H9 (cell line): ENCODE measurements at regions not wholly inside any gene's neighbourhood (a gene's known extent, or its start where the extent isn't known, plus 50 kb on each side); places are given as distances from the start of the nearest gene placed in this dataset.

Source experiments
- DNase-seq: peaks from one replicate; pipeline ENCODE4 v3.0.0-alpha.2; 2017
- H2AFZ ChIP-seq: one replicate; pipeline ENCODE4 v1.6.1; 2013; ENCODE audit warnings: mild to moderate bottlenecking, low read length, control low read depth, moderate library complexity
- H2AK5ac ChIP-seq: 2 replicates; pipeline ENCODE4 v1.6.1; 2013; ENCODE audit warnings: low read length, control low read depth, mixed read lengths; ENCODE audit not compliant: insufficient read length
- H2BK120ac ChIP-seq: one replicate; pipeline ENCODE4 v1.6.1; 2013; ENCODE audit warnings: low read depth, mild to moderate bottlenecking, low read length, control low read depth, inconsistent platforms; ENCODE audit not compliant: poor library complexity, severe bottlenecking
- H2BK12ac ChIP-seq: 2 replicates; pipeline ENCODE4 v1.6.1; 2013; ENCODE audit warnings: low read length, control low read depth, mixed read lengths, low read depth; ENCODE audit not compliant: insufficient read length
- H2BK15ac ChIP-seq: 2 replicates; pipeline ENCODE4 v1.6.1; 2013; ENCODE audit warnings: low read depth, low read length, control low read depth
- H2BK20ac ChIP-seq: one replicate; pipeline ENCODE4 v1.6.1; 2013; ENCODE audit warnings: low read depth, mild to moderate bottlenecking, low read length, control low read depth, inconsistent platforms; ENCODE audit not compliant: poor library complexity, severe bottlenecking
- H2BK5ac ChIP-seq: 2 replicates; pipeline ENCODE4 v1.6.1; 2013; ENCODE audit warnings: low read length, control low read depth, mixed read lengths; ENCODE audit not compliant: insufficient read length
- H3K14ac ChIP-seq: 2 replicates; pipeline ENCODE4 v1.6.1; 2013; ENCODE audit warnings: low read length, control low read depth; ENCODE audit not compliant: insufficient read depth
- H3K18ac ChIP-seq: 2 replicates; pipeline ENCODE4 v1.6.1; 2013; ENCODE audit warnings: low read depth, mild to moderate bottlenecking, mixed read lengths, low read length, control low read depth; ENCODE audit not compliant: insufficient read length
- H3K23ac ChIP-seq: 2 replicates; pipeline ENCODE4 v1.6.1; 2013; ENCODE audit warnings: low read length, control low read depth, mixed read lengths, low read depth; ENCODE audit not compliant: insufficient read length
- H3K23me2 ChIP-seq: 2 replicates; pipeline ENCODE4 v1.6.1; 2013; ENCODE audit warnings: low read depth, mild to moderate bottlenecking, mixed read lengths, low read length, control low read depth; ENCODE audit not compliant: insufficient read length, poor library complexity, severe bottlenecking
- H3K27ac ChIP-seq: 2 replicates; pipeline ENCODE4 v1.5.1; 2013; ENCODE audit warnings: low read length, control low read depth, mixed read lengths, low read depth; ENCODE audit not compliant: insufficient read length
- H3K27me3 ChIP-seq: 2 replicates; pipeline ENCODE4 v1.6.1; 2013; ENCODE audit warnings: low read length, control low read depth, inconsistent platforms; ENCODE audit not compliant: insufficient read depth
- H3K4ac ChIP-seq: 2 replicates; pipeline ENCODE4 v1.6.1; 2013; ENCODE audit warnings: low read depth, mild to moderate bottlenecking, control low read depth, inconsistent platforms, low read length, moderate library complexity
- H3K4me1 ChIP-seq: 2 replicates; pipeline ENCODE4 v1.6.1; 2013; ENCODE audit warnings: low read length, control low read depth, inconsistent platforms; ENCODE audit not compliant: insufficient read depth
- H3K4me2 ChIP-seq: 2 replicates; pipeline ENCODE4 v1.6.1; 2013; ENCODE audit warnings: low read length, control low read depth, mixed read lengths; ENCODE audit not compliant: insufficient read length, insufficient read depth
- H3K56ac ChIP-seq: 2 replicates; pipeline ENCODE4 v1.6.1; 2013; ENCODE audit warnings: low read depth, mild to moderate bottlenecking, mixed read lengths, low read length, control low read depth; ENCODE audit not compliant: insufficient read length
- H3K79me1 ChIP-seq: 2 replicates; pipeline ENCODE4 v1.6.1; 2013; ENCODE audit warnings: low read depth, mild to moderate bottlenecking, moderate library complexity, low read length, control low read depth, inconsistent platforms; ENCODE audit not compliant: insufficient read depth, poor library complexity, severe bottlenecking
- H3K79me2 ChIP-seq: 2 replicates; pipeline ENCODE4 v1.6.1; 2013; ENCODE audit warnings: low read length, control low read depth, inconsistent platforms; ENCODE audit not compliant: insufficient read depth
- H3K9ac ChIP-seq: 2 replicates; pipeline ENCODE4 v1.6.1; 2013; ENCODE audit warnings: low read length, control low read depth, mixed read lengths; ENCODE audit not compliant: insufficient read length; ENCODE audit errors: extremely low read depth
- H3K9me3 ChIP-seq: one replicate; pipeline ENCODE4 v1.6.1; 2013; ENCODE audit warnings: low read depth, low read length, inconsistent platforms; ENCODE audit not compliant: control insufficient read depth
- H3T11ph ChIP-seq: one replicate; pipeline ENCODE4 v1.6.1; 2013; ENCODE audit warnings: mild to moderate bottlenecking, low read length, control low read depth, inconsistent platforms
- H4K20me1 ChIP-seq: one replicate; pipeline ENCODE4 v1.6.1; 2013; ENCODE audit not compliant: control insufficient read depth, insufficient read length, insufficient read depth
- H4K5ac ChIP-seq: 2 replicates; pipeline ENCODE4 v1.6.1; 2013; ENCODE audit warnings: low read depth, mild to moderate bottlenecking, mixed read lengths, low read length, control low read depth; ENCODE audit not compliant: insufficient read length
- H4K8ac ChIP-seq: replicated peaks from 2 replicates; pipeline ENCODE4 v1.6.1; 2013; ENCODE audit warnings: low read length, control low read depth, mixed read lengths, low read depth; ENCODE audit not compliant: insufficient read length
- H4K91ac ChIP-seq: 2 replicates; pipeline ENCODE4 v1.6.1; 2013; ENCODE audit warnings: low read depth, mild to moderate bottlenecking, moderate library complexity, mixed read lengths, low read length, control low read depth; ENCODE audit not compliant: insufficient read length
- H3K27ac Mint-ChIP-seq, 3 experiments: 2 replicates in 2 of 3; 3 replicates in 1 of 3; pipeline ENCODE4 v1.8.0; 2020 to 2021; ENCODE audit warnings: mixed read lengths in 3 of 3, mild to moderate bottlenecking in 1 of 3, moderate library complexity in 1 of 3
- H3K27me3 Mint-ChIP-seq: 2 replicates; pipeline ENCODE4 v1.8.0; 2021; ENCODE audit warnings: low read depth, mild to moderate bottlenecking, moderate library complexity, mixed read lengths
- H3K36me3 Mint-ChIP-seq, 3 experiments: 2 replicates in 2 of 3; 3 replicates in 1 of 3; pipeline ENCODE4 v1.8.0; 2020 to 2021; ENCODE audit warnings: low read depth in 3 of 3, mixed read lengths in 3 of 3; ENCODE audit not compliant: insufficient read depth in 1 of 3
- H3K4me1 Mint-ChIP-seq, 2 experiments: 2 replicates each; pipeline ENCODE4 v1.8.0; 2020; ENCODE audit warnings: mixed read lengths in 2 of 2
- H3K4me3 Mint-ChIP-seq, 2 experiments: 2 replicates in 1 of 2; 3 replicates in 1 of 2; pipeline ENCODE4 v1.8.0; 2020 to 2021; ENCODE audit warnings: mild to moderate bottlenecking in 2 of 2, mixed read lengths in 2 of 2, moderate library complexity in 1 of 2
- H3K9me3 Mint-ChIP-seq, 2 experiments: 2 replicates in 1 of 2; 3 replicates in 1 of 2; pipeline ENCODE4 v1.8.0; 2020; ENCODE audit warnings: mild to moderate bottlenecking in 2 of 2, mixed read lengths in 2 of 2, moderate library complexity in 1 of 2
- WGBS: extraction: QIAGEN DNeasy Blood & Tissue Kit; methylation state at CpG from one replicate; pipeline ENCODE4 v1.1.7; 2013; ENCODE audit warnings: missing lambda C conversion rate, low lambda C conversion rate, mixed read lengths; ENCODE audit not compliant: insufficient read length; ENCODE audit errors: extremely low coverage; 5-methylcytosine and 5-hydroxymethylcytosine counted together
- TF ChIP-seq, protein P1 (sequence below): fragments of 200-600 bp; sonication (generic); conservative IDR thresholded peaks from 3 replicates; pipeline ENCODE4 v1.8.0; 2021; ENCODE audit warnings: antibody characterized with exemption, mild to moderate bottlenecking

DNA sequence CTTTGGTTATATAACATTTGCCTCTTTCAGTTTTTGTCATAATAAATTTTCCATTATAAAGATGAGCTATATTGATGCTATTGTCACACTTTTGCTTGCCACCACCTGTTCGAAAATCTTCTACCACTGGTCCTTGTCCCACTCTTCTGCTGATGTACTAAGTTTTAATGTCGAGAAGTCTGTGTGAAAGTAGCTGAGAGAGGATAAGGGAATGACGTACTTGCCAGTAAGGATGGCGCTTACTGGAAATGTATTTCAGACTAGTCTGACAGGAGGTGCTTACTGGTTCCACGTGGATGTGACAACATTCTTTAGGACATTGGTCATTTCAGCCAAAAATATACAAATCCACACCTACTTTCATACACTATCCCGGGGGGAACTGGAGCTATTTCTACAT is 132.7 kb upstream of the NR3C2 start:
- Mint-ChIP-seq H3K27me3 (no peaks in the 10 kb centered on the region), H3K27ac (no peak overlapping the region), H3K4me3 (no peak overlapping the region), H3K36me3 (peaks cover 0 to 2% (median 0%) of the 10 kb centered on the region in 3 experiments; a peak in 2 of 7 replicates), H3K9me3 (peaks cover 4 to 5% of the 10 kb centered on the region in 2 experiments; a peak in 2 of 5 replicates), H3K4me1 (no peaks in the 10 kb centered on the region)
- no peak overlapping the region for H3K4ac ChIP-seq
- TF ChIP-seq, protein P1, sequence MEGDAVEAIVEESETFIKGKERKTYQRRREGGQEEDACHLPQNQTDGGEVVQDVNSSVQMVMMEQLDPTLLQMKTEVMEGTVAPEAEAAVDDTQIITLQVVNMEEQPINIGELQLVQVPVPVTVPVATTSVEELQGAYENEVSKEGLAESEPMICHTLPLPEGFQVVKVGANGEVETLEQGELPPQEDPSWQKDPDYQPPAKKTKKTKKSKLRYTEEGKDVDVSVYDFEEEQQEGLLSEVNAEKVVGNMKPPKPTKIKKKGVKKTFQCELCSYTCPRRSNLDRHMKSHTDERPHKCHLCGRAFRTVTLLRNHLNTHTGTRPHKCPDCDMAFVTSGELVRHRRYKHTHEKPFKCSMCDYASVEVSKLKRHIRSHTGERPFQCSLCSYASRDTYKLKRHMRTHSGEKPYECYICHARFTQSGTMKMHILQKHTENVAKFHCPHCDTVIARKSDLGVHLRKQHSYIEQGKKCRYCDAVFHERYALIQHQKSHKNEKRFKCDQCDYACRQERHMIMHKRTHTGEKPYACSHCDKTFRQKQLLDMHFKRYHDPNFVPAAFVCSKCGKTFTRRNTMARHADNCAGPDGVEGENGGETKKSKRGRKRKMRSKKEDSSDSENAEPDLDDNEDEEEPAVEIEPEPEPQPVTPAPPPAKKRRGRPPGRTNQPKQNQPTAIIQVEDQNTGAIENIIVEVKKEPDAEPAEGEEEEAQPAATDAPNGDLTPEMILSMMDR = no peak
- H3K79me1 ChIP-seq = no peaks in the 10 kb centered on the region
- H3K4me2 ChIP-seq = no peak overlapping the region
- H3K9me3 ChIP-seq = no peaks in the 10 kb centered on the region
- H4K91ac ChIP-seq = no peak overlapping the region
- H3K18ac ChIP-seq = no peak overlapping the region
- H3K4me1 ChIP-seq = no peaks in the 10 kb centered on the region
- no peaks in the 10 kb centered on the region for H3K27me3 ChIP-seq
- H4K5ac ChIP-seq = no peak overlapping the region
- H3K23ac ChIP-seq = no peak overlapping the region
- no peak overlapping the region for H2BK12ac ChIP-seq
- no peak overlapping the region for H3K9ac ChIP-seq
- no peaks in the 10 kb centered on the region for H4K20me1 ChIP-seq
- no peak overlapping the region for H2AK5ac ChIP-seq
- no peak for DNase-seq
- H3T11ph ChIP-seq = no peak overlapping the region
- no peak overlapping the region for H2BK20ac ChIP-seq
- no peak overlapping the region for H3K56ac ChIP-seq
- H4K8ac ChIP-seq = no peak overlapping the region
- H2BK5ac ChIP-seq = no peak overlapping the region
- no peaks in the 10 kb centered on the region for H3K79me2 ChIP-seq
- H3K27ac ChIP-seq = no peak overlapping the region
- no peak overlapping the region for H3K14ac ChIP-seq
- H2BK15ac ChIP-seq = no peak overlapping the region
- H2AFZ ChIP-seq = no peak overlapping the region
- no CpG with 5 or more reads among the region's 6 CpGs for WGBS
- H3K23me2 ChIP-seq = no peaks in the 10 kb centered on the region
- H2BK120ac ChIP-seq = no peak overlapping the region
